ENCODE measurements at regions not wholly inside any gene's neighbourhood (a gene's known extent, or its start where the extent isn't known, plus 50 kb on each side); places are given as distances from the start of the nearest gene placed in this dataset.

- Histone ChIP-seq H3K4me2 (ENCODE audit: low read length) (no peak overlapping the region), H3K9me2 (replicated peaks; ENCODE audit: control insufficient read depth, low read length) (no peaks in the 10 kb centered on the region), H3K9me3 (ENCODE audit: control insufficient read depth, insufficient read depth, low read length) (no peaks in the 10 kb centered on the region), H3F3A (ENCODE audit: control insufficient read depth, insufficient read depth) (no peaks in the 10 kb centered on the region), H3K79me2 (ENCODE audit: control insufficient read depth, low read length) (no peaks in the 10 kb centered on the region), H4K20me1 (ENCODE audit: control insufficient read depth, insufficient read depth, low read depth, low read length) (no peaks in the 10 kb centered on the region), H3K36me3 (ENCODE audit: control insufficient read depth, low read length) (no peaks in the 10 kb centered on the region), H3K4me1 (ENCODE audit: control insufficient read depth, low read length) (no peaks in the 10 kb centered on the region), H3K4me3 (ENCODE audit: low read length) (no peak overlapping the region), H3K27me3 (ENCODE audit: control insufficient read depth, low read length) (no peaks in the 10 kb centered on the region), H3K27ac (ENCODE audit: low read depth, low read length) (no peak overlapping the region)
- TF ChIP-seq EZH2phosphoT487 (IDR thresholded peaks at IDR 0.05; ENCODE audit: borderline replicate concordance, low read length) (no peak), CTCF (IDR thresholded peaks at IDR 0.05; ENCODE audit: low read depth, low read length, poor library complexity, severe bottlenecking) (no peak)
These were observed 75.1 kb downstream of the CARTPT start for GRCh38 chr5:71794061-71794695.

DNA sequence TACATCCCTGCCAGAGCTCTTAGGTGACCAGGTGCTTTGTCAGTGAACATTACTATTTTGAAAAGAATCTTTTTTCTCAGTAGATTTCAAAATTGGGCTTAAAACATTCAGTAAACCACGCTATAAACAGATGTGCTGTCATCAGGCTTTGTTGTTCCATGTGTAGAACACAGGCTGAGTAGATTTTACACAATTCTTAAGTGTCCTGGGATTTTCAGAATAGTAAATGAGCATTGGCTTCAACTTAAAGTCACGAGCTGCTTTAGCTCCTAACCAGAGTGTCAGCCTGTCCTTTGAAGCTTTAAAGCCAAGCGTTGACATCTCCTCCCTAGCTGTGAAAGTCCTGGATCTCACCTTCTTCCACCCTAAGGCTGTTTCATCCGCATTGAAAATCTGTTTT is 83.6 kb downstream of the CARTPT start:
- no peaks in the 10 kb centered on the region for H4K20me1 ChIP-seq (ENCODE audit: control insufficient read depth, insufficient read depth, low read depth, low read length)
- no peaks in the 10 kb centered on the region for H3K36me3 ChIP-seq (ENCODE audit: control insufficient read depth, low read length)
- H3K4me1 ChIP-seq (ENCODE audit: control insufficient read depth, low read length): no peaks in the 10 kb centered on the region
- TF ChIP-seq CTCF (IDR thresholded peaks at IDR 0.05; ENCODE audit: low read depth, low read length, poor library complexity, severe bottlenecking) (no peak), EZH2phosphoT487 (IDR thresholded peaks at IDR 0.05; ENCODE audit: borderline replicate concordance, low read length) (no peak)
- H3K9me2 ChIP-seq (replicated peaks; ENCODE audit: control insufficient read depth, low read length): no peaks in the 10 kb centered on the region
- no peaks in the 10 kb centered on the region for H3F3A ChIP-seq (ENCODE audit: control insufficient read depth, insufficient read depth)
- H3K27ac ChIP-seq (ENCODE audit: low read depth, low read length): no peak overlapping the region
- H3K4me2 ChIP-seq (ENCODE audit: low read length): no peak overlapping the region
- H3K9me3 ChIP-seq (ENCODE audit: control insufficient read depth, insufficient read depth, low read length): no peaks in the 10 kb centered on the region
- H3K79me2 ChIP-seq (ENCODE audit: control insufficient read depth, low read length): no peaks in the 10 kb centered on the region
- no peaks in the 10 kb centered on the region for H3K27me3 ChIP-seq (ENCODE audit: control insufficient read depth, low read length)
- H3K4me3 ChIP-seq (ENCODE audit: low read length): no peak overlapping the region

DNA sequence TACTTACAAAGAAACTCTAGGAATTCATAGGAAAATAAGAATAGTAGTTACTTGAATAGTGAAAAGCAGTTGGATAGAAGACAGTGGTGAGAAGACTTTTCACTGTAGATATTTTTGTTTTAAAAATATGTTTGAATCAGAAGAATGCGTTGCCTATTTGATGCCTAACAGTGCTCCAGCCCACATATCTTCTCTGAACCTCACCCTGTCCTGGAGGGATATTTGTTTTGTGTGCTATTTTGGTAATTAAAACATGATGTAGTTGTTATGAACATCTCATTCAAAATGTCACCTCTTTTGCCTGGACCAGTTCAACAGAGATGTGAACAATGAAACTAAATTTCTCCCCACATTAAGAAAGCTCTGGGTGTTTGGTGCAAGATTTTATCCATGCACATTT is 87.6 kb downstream of the CARTPT start:
- Histone ChIP-seq H3K79me2 (ENCODE audit: control insufficient read depth, low read length) (no peaks in the 10 kb centered on the region), H4K20me1 (ENCODE audit: control insufficient read depth, insufficient read depth, low read depth, low read length) (no peaks in the 10 kb centered on the region), H3K27ac (ENCODE audit: low read depth, low read length) (no peak overlapping the region), H3K4me3 (ENCODE audit: low read length) (no peak overlapping the region), H3F3A (ENCODE audit: control insufficient read depth, insufficient read depth) (no peaks in the 10 kb centered on the region), H3K9me3 (ENCODE audit: control insufficient read depth, insufficient read depth, low read length) (no peaks in the 10 kb centered on the region), H3K36me3 (ENCODE audit: control insufficient read depth, low read length) (no peaks in the 10 kb centered on the region), H3K9me2 (replicated peaks; ENCODE audit: control insufficient read depth, low read length) (no peaks in the 10 kb centered on the region), H3K4me1 (ENCODE audit: control insufficient read depth, low read length) (no peaks in the 10 kb centered on the region), H3K4me2 (ENCODE audit: low read length) (no peak overlapping the region), H3K27me3 (ENCODE audit: control insufficient read depth, low read length) (no peaks in the 10 kb centered on the region)
- TF ChIP-seq CTCF (IDR thresholded peaks at IDR 0.05; ENCODE audit: low read depth, low read length, poor library complexity, severe bottlenecking) (no peak), EZH2phosphoT487 (IDR thresholded peaks at IDR 0.05; ENCODE audit: borderline replicate concordance, low read length) (no peak)

All from DOHH2 (cell line).